HL-60 (cell line): ENCODE measurements at regions not wholly inside any gene's neighbourhood (a gene's known extent, or its start where the extent isn't known, plus 50 kb on each side); places are given as distances from the start of the nearest gene placed in this dataset.

Source experiments
- DNase-seq, 2 experiments: peaks; one replicate each; pipeline ENCODE4 v3.0.0-alpha.2; 2010 to 2020; ENCODE audit warnings: low read depth in 1 of 2, low spot score in 1 of 2
- H3K27ac ChIP-seq: fragments of 250-450 bp; sonication (Bioruptor Pico); replicated peaks from 2 replicates; pipeline ENCODE4 v1.5.1; 2020; ENCODE audit warnings: mild to moderate bottlenecking, moderate library complexity
- H3K27me3 ChIP-seq: fragments of 250-450 bp; sonication (Bioruptor Pico); 2 replicates; pipeline ENCODE4 v1.5.1; 2021; ENCODE audit warnings: mild to moderate bottlenecking, moderate library complexity; ENCODE audit not compliant: insufficient read depth, poor library complexity, severe bottlenecking
- H3K4me3 ChIP-seq: replicated peaks from 2 replicates; pipeline ENCODE4 v1.5.1; 2011; ENCODE audit warnings: mild to moderate bottlenecking, control low read depth, low read length; ENCODE audit not compliant: insufficient read depth
- CTCF ChIP-seq: IDR thresholded peaks from one replicate; pipeline ENCODE4 v1.5.1; 2011; ENCODE audit warnings: low read length, control low read depth, inconsistent platforms; ENCODE audit not compliant: insufficient read depth
- GABPA ChIP-seq: IDR thresholded peaks from 2 replicates; pipeline ENCODE4 v1.6.1; 2012; ENCODE audit warnings: low read depth
- POLR2AphosphoS5 ChIP-seq: IDR thresholded peaks from 2 replicates; pipeline ENCODE4 v1.6.1; 2012; ENCODE audit warnings: low read depth
- SPI1 ChIP-seq: IDR thresholded peaks from 2 replicates; pipeline ENCODE4 v1.6.1; 2012; ENCODE audit warnings: low read depth, mild to moderate bottlenecking, borderline replicate concordance
- TF ChIP-seq, protein P1 (sequence below): IDR thresholded peaks from 2 replicates; pipeline ENCODE4 v1.6.1; 2012; ENCODE audit warnings: low read depth; ENCODE audit not compliant: insufficient replicate concordance

- Histone ChIP-seq H3K27ac (no peak overlapping the region), H3K4me3 (no peak overlapping the region), H3K27me3 (no peaks in the 10 kb centered on the region)
- no peak for DNase-seq
- TF ChIP-seq SPI1 = no peak
- TF ChIP-seq GABPA = no peak
- TF ChIP-seq, protein P1, sequence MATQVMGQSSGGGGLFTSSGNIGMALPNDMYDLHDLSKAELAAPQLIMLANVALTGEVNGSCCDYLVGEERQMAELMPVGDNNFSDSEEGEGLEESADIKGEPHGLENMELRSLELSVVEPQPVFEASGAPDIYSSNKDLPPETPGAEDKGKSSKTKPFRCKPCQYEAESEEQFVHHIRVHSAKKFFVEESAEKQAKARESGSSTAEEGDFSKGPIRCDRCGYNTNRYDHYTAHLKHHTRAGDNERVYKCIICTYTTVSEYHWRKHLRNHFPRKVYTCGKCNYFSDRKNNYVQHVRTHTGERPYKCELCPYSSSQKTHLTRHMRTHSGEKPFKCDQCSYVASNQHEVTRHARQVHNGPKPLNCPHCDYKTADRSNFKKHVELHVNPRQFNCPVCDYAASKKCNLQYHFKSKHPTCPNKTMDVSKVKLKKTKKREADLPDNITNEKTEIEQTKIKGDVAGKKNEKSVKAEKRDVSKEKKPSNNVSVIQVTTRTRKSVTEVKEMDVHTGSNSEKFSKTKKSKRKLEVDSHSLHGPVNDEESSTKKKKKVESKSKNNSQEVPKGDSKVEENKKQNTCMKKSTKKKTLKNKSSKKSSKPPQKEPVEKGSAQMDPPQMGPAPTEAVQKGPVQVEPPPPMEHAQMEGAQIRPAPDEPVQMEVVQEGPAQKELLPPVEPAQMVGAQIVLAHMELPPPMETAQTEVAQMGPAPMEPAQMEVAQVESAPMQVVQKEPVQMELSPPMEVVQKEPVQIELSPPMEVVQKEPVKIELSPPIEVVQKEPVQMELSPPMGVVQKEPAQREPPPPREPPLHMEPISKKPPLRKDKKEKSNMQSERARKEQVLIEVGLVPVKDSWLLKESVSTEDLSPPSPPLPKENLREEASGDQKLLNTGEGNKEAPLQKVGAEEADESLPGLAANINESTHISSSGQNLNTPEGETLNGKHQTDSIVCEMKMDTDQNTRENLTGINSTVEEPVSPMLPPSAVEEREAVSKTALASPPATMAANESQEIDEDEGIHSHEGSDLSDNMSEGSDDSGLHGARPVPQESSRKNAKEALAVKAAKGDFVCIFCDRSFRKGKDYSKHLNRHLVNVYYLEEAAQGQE = no peak
- TF ChIP-seq CTCF = no peak
- no peak for TF ChIP-seq POLR2AphosphoS5
Measured at GRCh38 chr12:84779169-84779568, 133.4 kb downstream of the SLC6A15 start.

- Histone ChIP-seq H3K27me3 (no peaks in the 10 kb centered on the region), H3K4me3 (no peak overlapping the region), H3K27ac (no peak overlapping the region)
- TF ChIP-seq SPI1 = no peak
- no peak for TF ChIP-seq GABPA
- TF ChIP-seq POLR2AphosphoS5 = no peak
- no peak for TF ChIP-seq CTCF
- TF ChIP-seq, protein P1 = no peak
- DNase-seq = no peak
Measured at GRCh38 chr12:84772281-84772680, 140.3 kb downstream of the SLC6A15 start.

DNA sequence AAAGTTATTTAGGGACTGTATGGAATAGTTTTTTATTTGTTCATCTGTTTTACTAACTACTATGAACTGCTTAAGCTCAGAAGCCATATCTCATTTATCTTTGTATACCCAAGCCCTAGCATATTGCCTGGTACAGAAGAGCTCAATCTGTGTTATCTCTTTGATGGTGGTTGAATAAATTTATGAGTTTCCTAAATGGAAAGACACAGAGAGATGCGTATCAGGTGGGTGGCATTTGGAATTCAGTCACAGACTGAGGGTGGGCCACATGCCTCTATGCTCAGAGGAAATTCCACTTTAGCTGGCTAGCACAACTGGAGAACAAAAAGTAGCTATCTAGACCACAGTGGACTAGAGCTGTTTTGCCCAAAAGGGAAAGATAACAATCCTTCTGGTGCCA is 145.5 kb downstream of the SLC6A15 start:
- Histone ChIP-seq H3K4me3 (no peak overlapping the region), H3K27ac (no peak overlapping the region), H3K27me3 (no peaks in the 10 kb centered on the region)
- no peak for TF ChIP-seq POLR2AphosphoS5
- DNase-seq = no peak

- H3K4me3 ChIP-seq = no peak overlapping the region
- no peak overlapping the region for H3K27ac ChIP-seq
- no peak for TF ChIP-seq POLR2AphosphoS5
- TF ChIP-seq, protein P1 = no peak
- no peak for TF ChIP-seq SPI1
- no peak for DNase-seq
- no peaks in the 10 kb centered on the region for H3K27me3 ChIP-seq
Measured at GRCh38 chr12:84766375-84766774, 146.2 kb downstream of the SLC6A15 start.
